Mesothelial cell of epicardium (in vitro differentiated cells): ENCODE measurements at regions not wholly inside any gene's neighbourhood (a gene's known extent, or its start where the extent isn't known, plus 50 kb on each side); places are given as distances from the start of the nearest gene placed in this dataset.

Experiments
- DNase-seq, 2 experiments: peaks; one replicate each; pipeline ENCODE4 v3.0.0; 2021; ENCODE audit warnings: low spot score in 2 of 2; ENCODE audit not compliant: unreplicated experiment in 2 of 2
- H3K27ac Mint-ChIP-seq: 2 replicates; pipeline ENCODE4 v1.8.0; 2021; ENCODE audit warnings: mixed read lengths
- H3K27me3 Mint-ChIP-seq: 2 replicates; pipeline ENCODE4 v1.8.0; 2021; ENCODE audit warnings: low read depth, mixed read lengths
- H3K36me3 Mint-ChIP-seq: 2 replicates; pipeline ENCODE4 v1.8.0; 2021; ENCODE audit warnings: mixed read lengths
- H3K4me1 Mint-ChIP-seq: 2 replicates; pipeline ENCODE4 v1.8.0; 2021; ENCODE audit warnings: mixed read lengths
- H3K4me3 Mint-ChIP-seq: 2 replicates; pipeline ENCODE4 v1.8.0; 2021; ENCODE audit warnings: mild to moderate bottlenecking, moderate library complexity, mixed read lengths
- H3K9me3 Mint-ChIP-seq: 2 replicates; pipeline ENCODE4 v1.8.0; 2021; ENCODE audit warnings: mixed read lengths
- TF ChIP-seq, protein P1 (sequence below): fragments of 200-600 bp; sonication (generic); IDR thresholded peaks from one replicate; pipeline ENCODE4 v1.5.0; 2021; ENCODE audit warnings: antibody characterized with exemption; ENCODE audit not compliant: unreplicated experiment

DNA sequence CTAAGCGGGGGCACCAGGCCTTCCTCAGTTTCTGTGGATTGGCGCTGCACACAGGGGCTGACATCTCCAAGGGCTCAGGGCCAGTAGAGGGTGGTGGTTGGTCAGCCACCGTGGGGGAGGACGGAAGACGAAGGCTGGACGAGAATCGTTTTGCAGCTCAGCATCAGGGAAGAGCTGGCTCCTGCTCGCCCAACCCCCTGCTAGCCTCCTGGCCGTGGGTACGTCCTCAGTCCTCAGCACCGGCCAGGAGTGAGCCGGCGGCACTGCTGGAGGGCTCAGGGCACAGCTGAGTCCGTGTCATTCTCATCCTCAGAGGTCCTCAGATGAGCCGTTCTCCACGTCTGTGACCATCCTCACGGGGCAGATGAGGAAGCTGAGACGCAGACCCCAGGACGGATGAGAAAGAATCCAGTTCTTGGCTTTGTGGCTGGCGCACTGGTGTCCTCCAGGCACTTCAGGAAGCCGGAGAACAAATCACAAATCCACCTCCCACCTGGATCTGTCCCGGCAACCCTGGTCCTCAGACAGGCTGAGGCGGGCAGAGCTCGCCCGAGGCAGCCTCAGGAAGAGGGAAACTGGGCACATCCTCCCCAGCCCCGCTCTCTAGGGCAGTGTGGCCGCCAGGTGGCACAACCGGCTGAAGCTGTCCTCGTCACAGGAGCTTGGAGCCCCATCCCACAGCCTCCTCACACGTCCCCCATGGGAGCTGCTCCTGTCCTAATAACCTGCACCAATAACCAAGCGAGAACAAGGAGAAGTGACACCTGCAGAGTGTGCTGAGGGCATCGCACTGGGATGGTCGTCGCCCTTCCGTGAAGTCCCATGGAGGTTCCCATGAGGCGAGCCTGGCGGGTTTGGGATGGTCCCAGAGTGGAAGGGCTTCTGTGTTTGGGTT, 393.7 kb downstream of the BRD1 start:
- H3K9me3 Mint-ChIP-seq = no peaks in the 10 kb centered on the region
- no peaks in the 10 kb centered on the region for H3K36me3 Mint-ChIP-seq
- H3K27ac Mint-ChIP-seq = no peak overlapping the region
- H3K4me1 Mint-ChIP-seq = no peaks in the 10 kb centered on the region
- H3K4me3 Mint-ChIP-seq = no peak overlapping the region
- H3K27me3 Mint-ChIP-seq = peaks cover 54% of the 10 kb centered on the region
- no peak for DNase-seq
- TF ChIP-seq, protein P1, sequence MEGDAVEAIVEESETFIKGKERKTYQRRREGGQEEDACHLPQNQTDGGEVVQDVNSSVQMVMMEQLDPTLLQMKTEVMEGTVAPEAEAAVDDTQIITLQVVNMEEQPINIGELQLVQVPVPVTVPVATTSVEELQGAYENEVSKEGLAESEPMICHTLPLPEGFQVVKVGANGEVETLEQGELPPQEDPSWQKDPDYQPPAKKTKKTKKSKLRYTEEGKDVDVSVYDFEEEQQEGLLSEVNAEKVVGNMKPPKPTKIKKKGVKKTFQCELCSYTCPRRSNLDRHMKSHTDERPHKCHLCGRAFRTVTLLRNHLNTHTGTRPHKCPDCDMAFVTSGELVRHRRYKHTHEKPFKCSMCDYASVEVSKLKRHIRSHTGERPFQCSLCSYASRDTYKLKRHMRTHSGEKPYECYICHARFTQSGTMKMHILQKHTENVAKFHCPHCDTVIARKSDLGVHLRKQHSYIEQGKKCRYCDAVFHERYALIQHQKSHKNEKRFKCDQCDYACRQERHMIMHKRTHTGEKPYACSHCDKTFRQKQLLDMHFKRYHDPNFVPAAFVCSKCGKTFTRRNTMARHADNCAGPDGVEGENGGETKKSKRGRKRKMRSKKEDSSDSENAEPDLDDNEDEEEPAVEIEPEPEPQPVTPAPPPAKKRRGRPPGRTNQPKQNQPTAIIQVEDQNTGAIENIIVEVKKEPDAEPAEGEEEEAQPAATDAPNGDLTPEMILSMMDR = no peak

DNA sequence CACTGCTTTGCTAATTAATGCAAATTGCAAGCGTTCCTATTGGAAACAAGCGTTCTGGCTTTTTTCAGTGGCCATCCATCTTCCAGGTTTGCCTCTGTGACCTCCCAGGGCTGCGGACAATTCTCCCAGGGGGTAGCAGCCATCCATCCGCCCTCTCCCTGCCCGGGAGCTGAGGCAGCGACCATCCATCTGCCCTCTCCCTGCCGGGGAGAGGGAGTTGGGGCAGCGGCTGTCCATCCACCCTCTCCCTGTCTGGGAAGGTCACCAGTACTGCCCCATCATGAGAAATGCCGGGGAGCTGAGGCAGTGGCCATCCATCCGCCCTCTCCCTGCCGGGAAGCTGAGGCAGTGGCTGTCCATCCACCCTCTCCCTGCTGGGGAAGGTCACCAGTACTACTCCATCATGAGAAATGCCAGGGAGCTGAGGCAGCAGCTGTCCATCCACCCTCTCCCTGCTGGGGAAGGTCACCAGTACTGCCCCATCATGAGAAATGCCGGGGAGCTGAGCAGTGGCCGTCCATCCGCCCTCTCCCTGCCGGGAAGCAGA, 394.7 kb downstream of the BRD1 start:
- Mint-ChIP-seq H3K27me3 (peaks cover 59% of the 10 kb centered on the region), H3K4me1 (no peaks in the 10 kb centered on the region), H3K36me3 (no peaks in the 10 kb centered on the region), H3K9me3 (no peaks in the 10 kb centered on the region), H3K27ac (no peak overlapping the region), H3K4me3 (no peak overlapping the region)
- DNase-seq = no peak
- TF ChIP-seq, protein P1 = no peak

DNA sequence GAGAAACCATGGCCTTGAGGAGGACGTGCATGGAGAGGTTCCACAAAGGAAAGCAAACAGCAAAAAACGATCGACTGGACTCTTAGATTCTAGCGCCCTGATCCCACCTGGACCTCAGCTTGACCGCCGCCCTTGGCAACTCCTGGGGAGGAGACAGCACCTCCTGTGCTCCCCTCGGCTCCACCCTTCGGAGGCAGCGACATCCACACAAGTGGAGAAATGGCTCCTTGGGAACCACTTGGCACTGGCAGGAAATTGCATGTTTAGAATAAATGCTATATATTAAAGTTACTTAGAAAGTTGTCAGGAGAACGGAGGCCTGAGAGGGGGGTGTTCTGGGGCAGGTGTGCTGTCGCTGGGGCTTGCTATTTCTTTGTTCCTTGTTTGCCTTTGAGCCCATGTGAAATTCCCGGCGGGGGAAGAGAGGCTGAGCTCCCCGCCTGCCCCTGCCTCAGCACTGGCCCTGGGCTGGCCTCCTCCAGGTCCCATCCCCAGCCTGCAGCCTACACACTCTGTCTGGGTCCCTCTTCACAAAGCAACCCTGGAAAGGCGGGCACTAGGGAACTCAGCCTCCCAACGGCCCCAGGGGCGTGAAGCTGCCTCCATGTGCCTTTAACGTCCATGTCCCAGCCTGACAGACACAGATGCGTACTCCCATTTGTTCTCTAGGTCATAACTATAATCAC, 395.3 kb downstream of the BRD1 start:
- no peak for DNase-seq
- Mint-ChIP-seq H3K4me3 (no peak overlapping the region), H3K27me3 (peaks cover 63% of the 10 kb centered on the region), H3K36me3 (no peaks in the 10 kb centered on the region), H3K4me1 (no peaks in the 10 kb centered on the region), H3K27ac (no peak overlapping the region), H3K9me3 (no peaks in the 10 kb centered on the region)
- TF ChIP-seq, protein P1 = no peak

DNA sequence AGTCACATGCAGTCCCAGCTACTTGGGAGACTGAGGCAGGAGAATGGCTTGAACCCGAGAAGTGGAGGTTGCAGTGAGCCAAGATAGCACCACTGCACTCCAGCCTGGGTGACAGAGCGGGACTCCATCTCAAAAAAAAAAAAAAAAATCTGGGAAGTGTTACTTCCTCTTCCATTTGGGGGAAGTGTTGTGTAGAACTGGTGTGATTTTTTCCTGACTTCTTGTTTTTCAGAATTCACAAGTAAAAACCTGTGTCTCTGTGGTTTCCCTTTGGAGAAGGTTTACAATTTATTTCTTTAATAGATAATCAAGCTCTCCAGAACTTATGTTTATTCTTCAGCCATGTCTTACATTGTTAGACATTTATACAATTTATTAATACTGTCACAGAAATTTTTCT, 396.1 kb downstream of the BRD1 start:
- Mint-ChIP-seq H3K27me3 (peaks cover 59% of the 10 kb centered on the region), H3K27ac (no peak overlapping the region), H3K4me3 (no peak overlapping the region), H3K36me3 (no peaks in the 10 kb centered on the region), H3K4me1 (no peaks in the 10 kb centered on the region), H3K9me3 (no peaks in the 10 kb centered on the region)
- TF ChIP-seq, protein P1 = no peak
- DNase-seq = no peak

DNA sequence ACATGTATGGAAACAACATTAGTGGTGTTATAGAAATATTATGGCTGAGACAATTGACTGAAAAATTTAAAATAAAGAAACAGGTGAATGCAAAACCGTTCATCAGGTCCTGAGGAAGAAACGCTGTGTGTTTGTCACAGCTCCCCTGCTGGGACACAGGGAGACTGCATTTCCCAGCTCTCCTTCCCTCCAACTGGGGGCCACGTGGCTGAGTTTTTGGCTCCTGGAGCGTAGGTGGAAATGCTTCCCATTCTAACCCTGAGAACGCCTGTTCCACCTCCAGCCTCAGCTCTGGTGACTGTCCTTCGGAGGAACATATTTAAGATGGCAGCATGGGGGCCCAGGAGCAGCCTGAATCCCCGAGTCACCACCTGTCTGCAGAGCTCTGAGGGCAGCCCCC, 398.6 kb downstream of the BRD1 start:
- Mint-ChIP-seq H3K4me1 (no peaks in the 10 kb centered on the region), H3K27me3 (peaks cover 74% of the 10 kb centered on the region), H3K36me3 (no peaks in the 10 kb centered on the region), H3K4me3 (no peak overlapping the region), H3K27ac (no peak overlapping the region), H3K9me3 (no peaks in the 10 kb centered on the region)
- TF ChIP-seq, protein P1 = no peak
- no peak for DNase-seq
